H9 (cell line): ENCODE measurements at regions not wholly inside any gene's neighbourhood (a gene's known extent, or its start where the extent isn't known, plus 50 kb on each side); places are given as distances from the start of the nearest gene placed in this dataset.

Experiments
- DNase-seq: peaks from one replicate; pipeline ENCODE4 v3.0.0-alpha.2; 2017
- H2AFZ ChIP-seq: one replicate; pipeline ENCODE4 v1.6.1; 2013; ENCODE audit warnings: mild to moderate bottlenecking, low read length, control low read depth, moderate library complexity
- H2AK5ac ChIP-seq: 2 replicates; pipeline ENCODE4 v1.6.1; 2013; ENCODE audit warnings: low read length, control low read depth, mixed read lengths; ENCODE audit not compliant: insufficient read length
- H2BK120ac ChIP-seq: one replicate; pipeline ENCODE4 v1.6.1; 2013; ENCODE audit warnings: low read depth, mild to moderate bottlenecking, low read length, control low read depth, inconsistent platforms; ENCODE audit not compliant: poor library complexity, severe bottlenecking
- H2BK12ac ChIP-seq: 2 replicates; pipeline ENCODE4 v1.6.1; 2013; ENCODE audit warnings: low read length, control low read depth, mixed read lengths, low read depth; ENCODE audit not compliant: insufficient read length
- H2BK15ac ChIP-seq: 2 replicates; pipeline ENCODE4 v1.6.1; 2013; ENCODE audit warnings: low read depth, low read length, control low read depth
- H2BK20ac ChIP-seq: one replicate; pipeline ENCODE4 v1.6.1; 2013; ENCODE audit warnings: low read depth, mild to moderate bottlenecking, low read length, control low read depth, inconsistent platforms; ENCODE audit not compliant: poor library complexity, severe bottlenecking
- H2BK5ac ChIP-seq: 2 replicates; pipeline ENCODE4 v1.6.1; 2013; ENCODE audit warnings: low read length, control low read depth, mixed read lengths; ENCODE audit not compliant: insufficient read length
- H3K14ac ChIP-seq: 2 replicates; pipeline ENCODE4 v1.6.1; 2013; ENCODE audit warnings: low read length, control low read depth; ENCODE audit not compliant: insufficient read depth
- H3K18ac ChIP-seq: 2 replicates; pipeline ENCODE4 v1.6.1; 2013; ENCODE audit warnings: low read depth, mild to moderate bottlenecking, mixed read lengths, low read length, control low read depth; ENCODE audit not compliant: insufficient read length
- H3K23ac ChIP-seq: 2 replicates; pipeline ENCODE4 v1.6.1; 2013; ENCODE audit warnings: low read length, control low read depth, mixed read lengths, low read depth; ENCODE audit not compliant: insufficient read length
- H3K23me2 ChIP-seq: 2 replicates; pipeline ENCODE4 v1.6.1; 2013; ENCODE audit warnings: low read depth, mild to moderate bottlenecking, mixed read lengths, low read length, control low read depth; ENCODE audit not compliant: insufficient read length, poor library complexity, severe bottlenecking
- H3K27ac ChIP-seq: 2 replicates; pipeline ENCODE4 v1.5.1; 2013; ENCODE audit warnings: low read length, control low read depth, mixed read lengths, low read depth; ENCODE audit not compliant: insufficient read length
- H3K27me3 ChIP-seq: 2 replicates; pipeline ENCODE4 v1.6.1; 2013; ENCODE audit warnings: low read length, control low read depth, inconsistent platforms; ENCODE audit not compliant: insufficient read depth
- H3K4ac ChIP-seq: 2 replicates; pipeline ENCODE4 v1.6.1; 2013; ENCODE audit warnings: low read depth, mild to moderate bottlenecking, control low read depth, inconsistent platforms, low read length, moderate library complexity
- H3K4me1 ChIP-seq: 2 replicates; pipeline ENCODE4 v1.6.1; 2013; ENCODE audit warnings: low read length, control low read depth, inconsistent platforms; ENCODE audit not compliant: insufficient read depth
- H3K4me2 ChIP-seq: 2 replicates; pipeline ENCODE4 v1.6.1; 2013; ENCODE audit warnings: low read length, control low read depth, mixed read lengths; ENCODE audit not compliant: insufficient read length, insufficient read depth
- H3K56ac ChIP-seq: 2 replicates; pipeline ENCODE4 v1.6.1; 2013; ENCODE audit warnings: low read depth, mild to moderate bottlenecking, mixed read lengths, low read length, control low read depth; ENCODE audit not compliant: insufficient read length
- H3K79me1 ChIP-seq: 2 replicates; pipeline ENCODE4 v1.6.1; 2013; ENCODE audit warnings: low read depth, mild to moderate bottlenecking, moderate library complexity, low read length, control low read depth, inconsistent platforms; ENCODE audit not compliant: insufficient read depth, poor library complexity, severe bottlenecking
- H3K79me2 ChIP-seq: 2 replicates; pipeline ENCODE4 v1.6.1; 2013; ENCODE audit warnings: low read length, control low read depth, inconsistent platforms; ENCODE audit not compliant: insufficient read depth
- H3K9ac ChIP-seq: 2 replicates; pipeline ENCODE4 v1.6.1; 2013; ENCODE audit warnings: low read length, control low read depth, mixed read lengths; ENCODE audit not compliant: insufficient read length; ENCODE audit errors: extremely low read depth
- H3K9me3 ChIP-seq: one replicate; pipeline ENCODE4 v1.6.1; 2013; ENCODE audit warnings: low read depth, low read length, inconsistent platforms; ENCODE audit not compliant: control insufficient read depth
- H3T11ph ChIP-seq: one replicate; pipeline ENCODE4 v1.6.1; 2013; ENCODE audit warnings: mild to moderate bottlenecking, low read length, control low read depth, inconsistent platforms
- H4K20me1 ChIP-seq: one replicate; pipeline ENCODE4 v1.6.1; 2013; ENCODE audit not compliant: control insufficient read depth, insufficient read length, insufficient read depth
- H4K5ac ChIP-seq: 2 replicates; pipeline ENCODE4 v1.6.1; 2013; ENCODE audit warnings: low read depth, mild to moderate bottlenecking, mixed read lengths, low read length, control low read depth; ENCODE audit not compliant: insufficient read length
- H4K8ac ChIP-seq: replicated peaks from 2 replicates; pipeline ENCODE4 v1.6.1; 2013; ENCODE audit warnings: low read length, control low read depth, mixed read lengths, low read depth; ENCODE audit not compliant: insufficient read length
- H4K91ac ChIP-seq: 2 replicates; pipeline ENCODE4 v1.6.1; 2013; ENCODE audit warnings: low read depth, mild to moderate bottlenecking, moderate library complexity, mixed read lengths, low read length, control low read depth; ENCODE audit not compliant: insufficient read length
- H3K27ac Mint-ChIP-seq, 3 experiments: 2 replicates in 2 of 3; 3 replicates in 1 of 3; pipeline ENCODE4 v1.8.0; 2020 to 2021; ENCODE audit warnings: mixed read lengths in 3 of 3, mild to moderate bottlenecking in 1 of 3, moderate library complexity in 1 of 3
- H3K27me3 Mint-ChIP-seq: 2 replicates; pipeline ENCODE4 v1.8.0; 2021; ENCODE audit warnings: low read depth, mild to moderate bottlenecking, moderate library complexity, mixed read lengths
- H3K36me3 Mint-ChIP-seq, 3 experiments: 2 replicates in 2 of 3; 3 replicates in 1 of 3; pipeline ENCODE4 v1.8.0; 2020 to 2021; ENCODE audit warnings: low read depth in 3 of 3, mixed read lengths in 3 of 3; ENCODE audit not compliant: insufficient read depth in 1 of 3
- H3K4me1 Mint-ChIP-seq, 2 experiments: 2 replicates each; pipeline ENCODE4 v1.8.0; 2020; ENCODE audit warnings: mixed read lengths in 2 of 2
- H3K4me3 Mint-ChIP-seq, 2 experiments: 2 replicates in 1 of 2; 3 replicates in 1 of 2; pipeline ENCODE4 v1.8.0; 2020 to 2021; ENCODE audit warnings: mild to moderate bottlenecking in 2 of 2, mixed read lengths in 2 of 2, moderate library complexity in 1 of 2
- H3K9me3 Mint-ChIP-seq, 2 experiments: 2 replicates in 1 of 2; 3 replicates in 1 of 2; pipeline ENCODE4 v1.8.0; 2020; ENCODE audit warnings: mild to moderate bottlenecking in 2 of 2, mixed read lengths in 2 of 2, moderate library complexity in 1 of 2
- CTCF ChIP-seq: fragments of 200-600 bp; sonication (generic); conservative IDR thresholded peaks from 3 replicates; pipeline ENCODE4 v1.8.0; 2021; ENCODE audit warnings: antibody characterized with exemption, mild to moderate bottlenecking
- WGBS: extraction: QIAGEN DNeasy Blood & Tissue Kit; methylation state at CpG from one replicate; pipeline ENCODE4 v1.1.7; 2013; ENCODE audit warnings: missing lambda C conversion rate, low lambda C conversion rate, mixed read lengths; ENCODE audit not compliant: insufficient read length; ENCODE audit errors: extremely low coverage; 5-methylcytosine and 5-hydroxymethylcytosine counted together

- DNase-seq = no peak
- no peak overlapping the region for H3K18ac ChIP-seq
Measured at GRCh38 chr14:103216399-103216798, 93.1 kb downstream of the TNFAIP2 start.

More at GRCh38 chr14:103216399-103216798, 93.1 kb downstream of the TNFAIP2 start:
- Histone ChIP-seq H3K79me1 (no peaks in the 10 kb centered on the region), H2AFZ (no peak overlapping the region), H4K8ac (no peak overlapping the region), H3K4me1 (no peaks in the 10 kb centered on the region), H3K56ac (no peak overlapping the region), H2BK12ac (no peak overlapping the region), H3K4ac (no peak overlapping the region), H3T11ph (no peak overlapping the region), H3K4me2 (no peak overlapping the region), H3K27ac (no peak overlapping the region), H3K23ac (no peak overlapping the region), H3K9ac (no peak overlapping the region), H4K91ac (no peak overlapping the region), H4K20me1 (no peaks in the 10 kb centered on the region), H3K79me2 (no peaks in the 10 kb centered on the region), H3K9me3 (no peaks in the 10 kb centered on the region), H3K27me3 (peaks cover 6% of the 10 kb centered on the region; the same call in 1 of the 2 replicates), H2BK15ac (no peak overlapping the region), H3K14ac (no peak overlapping the region), H2BK120ac (no peak overlapping the region), H2AK5ac (no peak overlapping the region), H4K5ac (no peak overlapping the region), H2BK5ac (no peak overlapping the region), H2BK20ac (no peak overlapping the region), H3K23me2 (no peaks in the 10 kb centered on the region)
- Mint-ChIP-seq H3K4me1 (peaks cover 12 to 14% of the 10 kb centered on the region in 2 experiments), H3K36me3 (no peaks in the 10 kb centered on the region), H3K9me3 (no peaks in the 10 kb centered on the region), H3K27ac (no peak overlapping the region), H3K4me3 (no peak overlapping the region), H3K27me3 (peaks cover 34% of the 10 kb centered on the region)
- no peak for TF ChIP-seq CTCF
- WGBS = no CpG with 5 or more reads among the region's 10 CpGs
